HFFc6 (cell line): ENCODE measurements at regions not wholly inside any gene's neighbourhood (a gene's known extent, or its start where the extent isn't known, plus 50 kb on each side); places are given as distances from the start of the nearest gene placed in this dataset.

ENCODE experiments used
- DNase-seq: peaks from one replicate; pipeline ENCODE4 v3.0.0-alpha.2; 2018
- H3K27ac Mint-ChIP-seq: 2 replicates; pipeline ENCODE4 v1.8.0; 2020; ENCODE audit warnings: mild to moderate bottlenecking, mixed read lengths
- H3K27me3 Mint-ChIP-seq: 2 replicates; pipeline ENCODE4 v1.8.0; 2021; ENCODE audit warnings: mild to moderate bottlenecking, moderate library complexity, mixed read lengths; ENCODE audit not compliant: insufficient read depth
- H3K36me3 Mint-ChIP-seq: 2 replicates; pipeline ENCODE4 v1.8.0; 2021; ENCODE audit warnings: low read depth, mixed read lengths
- H3K4me1 Mint-ChIP-seq: 2 replicates; pipeline ENCODE4 v1.8.0; 2020; ENCODE audit warnings: low read depth, mixed read lengths
- H3K4me3 Mint-ChIP-seq: 2 replicates; pipeline ENCODE4 v1.8.0; 2020; ENCODE audit warnings: mild to moderate bottlenecking, moderate library complexity, mixed read lengths
- H3K9me3 Mint-ChIP-seq: 2 replicates; pipeline ENCODE4 v1.8.0; 2020; ENCODE audit warnings: mild to moderate bottlenecking, mixed read lengths
- TF ChIP-seq, protein P1 (sequence below): fragments of 200-600 bp; sonication (generic); IDR thresholded peaks from 2 replicates; pipeline ENCODE4 v1.5.0; 2021; ENCODE audit warnings: antibody characterized with exemption, mild to moderate bottlenecking

DNA sequence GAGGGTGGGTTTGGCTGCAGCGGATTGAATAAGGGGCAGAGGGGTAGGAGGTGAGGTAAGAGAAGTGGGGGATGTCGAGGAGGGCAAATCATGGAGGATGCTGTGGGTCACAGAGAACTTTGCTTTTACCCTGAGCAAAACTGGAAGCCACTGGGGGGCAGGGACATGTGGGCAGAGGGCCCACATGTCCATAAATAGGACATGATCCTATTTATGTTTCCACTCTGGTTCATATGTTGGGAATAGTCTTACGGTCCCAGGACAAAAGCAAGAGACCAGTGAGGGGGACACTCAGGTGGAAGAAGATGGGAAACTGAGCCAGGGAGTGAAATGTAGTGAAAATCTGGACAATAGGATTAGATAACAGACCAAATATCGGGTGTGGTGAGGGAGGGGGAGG is 85.5 kb upstream of the MRPS22 start:
- TF ChIP-seq, protein P1, sequence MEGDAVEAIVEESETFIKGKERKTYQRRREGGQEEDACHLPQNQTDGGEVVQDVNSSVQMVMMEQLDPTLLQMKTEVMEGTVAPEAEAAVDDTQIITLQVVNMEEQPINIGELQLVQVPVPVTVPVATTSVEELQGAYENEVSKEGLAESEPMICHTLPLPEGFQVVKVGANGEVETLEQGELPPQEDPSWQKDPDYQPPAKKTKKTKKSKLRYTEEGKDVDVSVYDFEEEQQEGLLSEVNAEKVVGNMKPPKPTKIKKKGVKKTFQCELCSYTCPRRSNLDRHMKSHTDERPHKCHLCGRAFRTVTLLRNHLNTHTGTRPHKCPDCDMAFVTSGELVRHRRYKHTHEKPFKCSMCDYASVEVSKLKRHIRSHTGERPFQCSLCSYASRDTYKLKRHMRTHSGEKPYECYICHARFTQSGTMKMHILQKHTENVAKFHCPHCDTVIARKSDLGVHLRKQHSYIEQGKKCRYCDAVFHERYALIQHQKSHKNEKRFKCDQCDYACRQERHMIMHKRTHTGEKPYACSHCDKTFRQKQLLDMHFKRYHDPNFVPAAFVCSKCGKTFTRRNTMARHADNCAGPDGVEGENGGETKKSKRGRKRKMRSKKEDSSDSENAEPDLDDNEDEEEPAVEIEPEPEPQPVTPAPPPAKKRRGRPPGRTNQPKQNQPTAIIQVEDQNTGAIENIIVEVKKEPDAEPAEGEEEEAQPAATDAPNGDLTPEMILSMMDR, result no peak
- no peak overlapping the region for H3K27ac Mint-ChIP-seq
- no peaks in the 10 kb centered on the region for H3K9me3 Mint-ChIP-seq
- DNase-seq, result no peak
- no peaks in the 10 kb centered on the region for H3K4me1 Mint-ChIP-seq
- H3K4me3 Mint-ChIP-seq, result no peak overlapping the region
- H3K27me3 Mint-ChIP-seq, result peaks cover 9% of the 10 kb centered on the region
- H3K36me3 Mint-ChIP-seq, result no peaks in the 10 kb centered on the region

DNA sequence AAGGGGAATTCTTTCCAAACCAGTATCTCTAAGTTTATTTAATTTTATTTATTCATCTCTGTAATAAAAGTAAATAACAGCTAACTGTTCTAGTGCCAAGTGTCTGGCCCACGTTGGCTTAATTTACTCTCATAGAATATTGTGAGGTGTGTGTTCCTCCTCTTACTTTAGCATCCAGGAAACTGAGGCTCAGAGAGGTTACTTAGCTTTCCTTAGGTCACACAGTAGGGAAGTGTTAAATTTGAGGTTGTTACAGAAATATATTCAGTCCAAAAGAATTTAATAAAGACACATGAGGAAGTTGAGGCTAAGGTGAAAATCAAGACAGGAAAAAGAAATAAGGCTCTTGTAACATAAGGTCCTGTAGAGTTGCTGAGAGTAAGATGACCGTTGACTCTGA is 84.4 kb upstream of the MRPS22 start:
- H3K36me3 Mint-ChIP-seq, result no peaks in the 10 kb centered on the region
- H3K4me3 Mint-ChIP-seq, result no peak overlapping the region
- no peaks in the 10 kb centered on the region for H3K9me3 Mint-ChIP-seq

DNA sequence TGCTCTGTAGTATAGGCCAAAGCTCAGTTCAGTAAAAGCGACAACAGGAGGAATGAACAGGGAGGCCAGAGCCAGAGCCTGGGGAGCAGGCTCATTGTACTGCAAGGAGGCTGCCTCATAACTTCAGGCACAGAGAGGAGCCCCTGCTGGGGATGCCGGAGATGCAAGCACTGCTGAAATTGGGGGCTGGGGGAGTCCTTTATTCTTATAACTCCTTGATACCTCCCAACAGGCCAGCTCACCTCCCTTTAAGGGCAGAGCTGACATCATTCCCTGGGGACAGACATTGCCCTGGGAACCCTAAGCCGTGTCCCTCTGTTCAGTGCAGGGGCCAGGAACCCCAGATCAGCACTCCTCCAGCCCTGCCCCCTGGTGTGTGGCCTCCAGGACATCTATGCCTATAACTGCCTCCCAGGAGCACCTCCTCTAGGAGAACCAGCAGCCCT is 83.8 kb upstream of the MRPS22 start:
- Mint-ChIP-seq H3K36me3 (no peaks in the 10 kb centered on the region), H3K4me3 (no peak overlapping the region), H3K27ac (no peak overlapping the region), H3K9me3 (no peaks in the 10 kb centered on the region), H3K27me3 (peaks cover 13% of the 10 kb centered on the region), H3K4me1 (no peaks in the 10 kb centered on the region)
- TF ChIP-seq, protein P1, result no peak
- DNase-seq, result no peak

More for the DNA sequence above, 84.4 kb upstream of the MRPS22 start:
- TF ChIP-seq, protein P1, result no peak
- Mint-ChIP-seq H3K4me1 (no peaks in the 10 kb centered on the region), H3K27me3 (peaks cover 11% of the 10 kb centered on the region), H3K27ac (no peak overlapping the region)
- DNase-seq, result no peak

DNA sequence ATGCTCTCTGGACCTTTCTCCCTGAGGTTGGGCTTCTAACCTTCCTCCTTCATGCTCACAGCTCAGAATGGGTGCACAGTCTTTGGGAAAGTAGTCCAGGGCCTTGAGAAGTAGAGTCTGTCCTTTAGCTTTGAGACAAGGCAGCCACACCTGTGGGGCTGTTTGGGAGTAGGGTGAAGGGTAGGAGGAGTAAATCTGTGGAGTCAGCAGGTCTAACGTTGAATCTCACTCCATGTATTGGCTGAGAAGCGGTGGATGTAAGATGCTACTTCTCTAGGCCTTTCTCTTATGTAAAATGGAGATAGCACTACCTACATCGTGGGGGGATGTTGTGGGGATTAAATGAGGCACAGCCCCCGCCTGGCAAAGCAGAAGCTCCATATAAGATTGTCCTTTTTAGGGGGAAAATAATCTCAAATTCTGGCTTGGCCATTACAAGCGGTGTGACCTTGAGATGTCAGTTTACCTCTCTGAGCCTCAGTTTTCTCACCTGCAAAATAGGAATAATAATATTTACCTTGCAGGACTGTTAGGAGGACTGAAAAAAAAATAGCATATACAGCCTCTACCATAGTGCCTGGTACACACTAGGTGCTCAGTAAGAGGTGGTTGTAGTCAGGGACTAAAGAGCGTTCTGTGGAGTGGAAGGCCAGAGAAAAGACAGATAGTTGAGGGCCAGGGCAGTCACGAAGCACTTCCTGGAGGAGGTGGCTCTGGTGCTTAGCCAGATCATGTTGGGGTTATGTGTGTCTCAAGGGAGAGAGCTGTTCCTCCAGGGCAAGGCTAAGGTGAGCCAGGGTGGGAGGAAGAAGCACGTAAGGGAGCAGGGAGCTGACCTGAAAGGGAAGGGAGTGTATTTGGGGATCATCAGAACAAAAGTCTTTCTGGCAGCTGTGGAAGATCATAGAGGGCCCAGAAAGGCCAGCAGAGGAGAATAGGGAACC is 82.8 kb upstream of the MRPS22 start:
- Mint-ChIP-seq H3K27ac (no peak overlapping the region), H3K4me1 (no peaks in the 10 kb centered on the region), H3K4me3 (no peak overlapping the region), H3K27me3 (peaks cover 13% of the 10 kb centered on the region), H3K9me3 (no peaks in the 10 kb centered on the region), H3K36me3 (no peaks in the 10 kb centered on the region)
- TF ChIP-seq, protein P1, result no peak
- DNase-seq, result no peak

DNA sequence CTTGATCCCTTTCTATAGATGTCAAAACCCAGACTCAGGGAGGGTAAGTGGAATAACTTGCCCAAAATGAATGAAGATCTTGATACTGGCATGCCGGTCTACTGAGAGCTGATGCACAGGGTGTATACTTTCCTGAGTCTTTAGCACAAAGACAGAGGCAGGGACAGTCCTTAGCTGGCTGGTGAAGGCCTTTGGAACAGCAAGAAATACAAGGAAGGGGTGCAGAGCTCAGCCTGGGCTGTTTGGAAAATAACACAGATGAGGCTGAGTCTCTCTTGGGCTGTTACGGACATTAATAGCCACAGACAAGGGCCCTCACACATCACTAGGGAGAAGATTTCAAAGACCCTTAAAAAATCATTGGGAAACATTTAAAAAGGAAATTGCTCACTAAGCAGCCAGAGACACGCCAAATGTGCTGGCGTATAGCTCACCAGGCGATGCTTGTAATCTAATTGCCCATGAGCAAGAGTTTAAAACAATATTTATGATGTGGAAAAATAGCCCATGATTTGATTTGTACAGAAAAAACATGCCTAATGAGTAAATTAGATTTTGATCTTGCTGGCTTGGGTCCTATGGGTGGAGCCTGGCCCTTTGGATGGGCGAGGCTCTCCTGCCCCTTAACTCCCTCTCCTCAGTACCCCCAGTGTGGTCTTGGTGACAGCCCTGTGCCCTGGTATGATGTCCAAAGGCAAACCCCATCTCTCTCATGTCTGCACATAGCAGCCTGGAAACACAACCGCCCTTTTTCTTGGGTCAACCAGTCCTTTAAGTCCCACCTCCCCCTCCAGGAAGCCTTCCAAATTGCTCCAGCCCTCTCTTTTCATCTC is 81.8 kb upstream of the MRPS22 start:
- H3K4me1 Mint-ChIP-seq, result no peaks in the 10 kb centered on the region
- H3K27me3 Mint-ChIP-seq, result peaks cover 16% of the 10 kb centered on the region
- no peak overlapping the region for H3K4me3 Mint-ChIP-seq
- no peak for DNase-seq
- no peaks in the 10 kb centered on the region for H3K36me3 Mint-ChIP-seq
- no peak overlapping the region for H3K27ac Mint-ChIP-seq
- H3K9me3 Mint-ChIP-seq, result no peaks in the 10 kb centered on the region
- TF ChIP-seq, protein P1, result no peak
